DMS79 (cell line): ENCODE measurements at regions not wholly inside any gene's neighbourhood (a gene's known extent, or its start where the extent isn't known, plus 50 kb on each side); places are given as distances from the start of the nearest gene placed in this dataset.

Experiments used
- DNase-seq: peaks from one replicate; lab custom pipeline; 2025; lab: John Stamatoyannopoulos, UW

- no peak for DNase-seq
These were observed 153.7 kb downstream of the C7orf25 start for GRCh38 chr7:42758124-42758523.

- no peak for DNase-seq
These were observed 155.0 kb downstream of the C7orf25 start for GRCh38 chr7:42756841-42757240.

- no peak for DNase-seq
These were observed 158.0 kb downstream of the C7orf25 start for GRCh38 chr7:42753811-42754363.

GRCh38 chr7:42753367-42753766, 158.5 kb downstream of the C7orf25 start:
- no peak for DNase-seq

- DNase-seq, result no peak
These were observed 161.7 kb downstream of the C7orf25 start for GRCh38 chr7:42750172-42750571.

- no peak for DNase-seq
These were observed 164.8 kb downstream of the C7orf25 start for GRCh38 chr7:42747044-42747443.

- DNase-seq, result no peak
These were observed 165.7 kb downstream of the C7orf25 start for GRCh38 chr7:42746214-42746613.

- DNase-seq, result no peak
These were observed 166.4 kb downstream of the C7orf25 start for GRCh38 chr7:42745357-42746059.

GRCh38 chr7:42744746-42745145, 167.1 kb downstream of the C7orf25 start:
- DNase-seq, result no peak

- no peak for DNase-seq
These were observed 168.6 kb downstream of the C7orf25 start for GRCh38 chr7:42743077-42743858.

GRCh38 chr7:42742318-42742717, 169.6 kb downstream of the C7orf25 start:
- DNase-seq, result no peak

GRCh38 chr7:42740408-42740807, 171.5 kb downstream of the C7orf25 start:
- no peak for DNase-seq

- no peak for DNase-seq
These were observed 172.2 kb downstream of the C7orf25 start for GRCh38 chr7:42739638-42740037.

- DNase-seq, result no peak
These were observed 174.9 kb downstream of the C7orf25 start for GRCh38 chr7:42736931-42737330.

- DNase-seq, result no peak
These were observed 176.8 kb downstream of the C7orf25 start for GRCh38 chr7:42735081-42735480.

GRCh38 chr7:42734568-42734967, 177.3 kb downstream of the C7orf25 start:
- no peak for DNase-seq

GRCh38 chr7:42733040-42733439, 178.8 kb downstream of the C7orf25 start:
- no peak for DNase-seq

GRCh38 chr7:42730586-42730985, 181.3 kb downstream of the C7orf25 start:
- DNase-seq, result no peak

GRCh38 chr7:42729053-42729765, 182.7 kb downstream of the C7orf25 start:
- DNase-seq, result no peak

- no peak for DNase-seq
These were observed 184.4 kb downstream of the C7orf25 start for GRCh38 chr7:42727451-42727850.

GRCh38 chr7:42726066-42726785, 185.6 kb downstream of the C7orf25 start:
- DNase-seq, result no peak

- no peak for DNase-seq
These were observed 189.2 kb downstream of the C7orf25 start for GRCh38 chr7:42722716-42723115.
